HG03159 (cell line): ENCODE measurements at regions not wholly inside any gene's neighbourhood (a gene's known extent, or its start where the extent isn't known, plus 50 kb on each side); places are given as distances from the start of the nearest gene placed in this dataset.
"Not testable (repeated sequence)": the region's sequence is repeated elsewhere in the genome, so short reads cannot be mapped to it uniquely, and the experiment has no call there.

Experiments
- ATAC-seq: cut with Tn5 transposase; IDR thresholded peaks from one replicate; pipeline ENCODE4 v1.9.1; 2021; ENCODE audit warnings: mild to moderate bottlenecking, moderate library complexity; ENCODE audit not compliant: unreplicated experiment

DNA sequence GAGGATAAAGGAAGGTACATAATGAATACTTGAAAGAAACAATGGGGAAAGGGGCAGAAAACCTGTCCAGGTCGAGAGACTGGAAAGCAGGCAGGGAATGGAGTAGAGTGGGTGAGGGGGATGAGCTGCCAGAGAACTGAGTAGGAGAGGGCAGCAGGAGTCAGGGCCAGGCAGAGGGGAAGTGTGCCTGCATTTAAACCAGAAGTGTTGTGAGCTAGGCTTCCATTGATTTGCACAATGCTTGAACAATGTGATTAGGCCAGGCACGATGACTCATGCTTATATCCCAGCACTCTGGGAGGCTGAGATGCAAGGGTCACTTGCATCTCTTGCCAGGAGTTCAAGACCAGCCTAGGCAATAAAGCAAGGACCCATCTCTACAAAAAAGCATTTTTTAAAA lies 332.6 kb downstream of the ANAPC1 start:
- ATAC-seq: not testable (repeated sequence)

DNA sequence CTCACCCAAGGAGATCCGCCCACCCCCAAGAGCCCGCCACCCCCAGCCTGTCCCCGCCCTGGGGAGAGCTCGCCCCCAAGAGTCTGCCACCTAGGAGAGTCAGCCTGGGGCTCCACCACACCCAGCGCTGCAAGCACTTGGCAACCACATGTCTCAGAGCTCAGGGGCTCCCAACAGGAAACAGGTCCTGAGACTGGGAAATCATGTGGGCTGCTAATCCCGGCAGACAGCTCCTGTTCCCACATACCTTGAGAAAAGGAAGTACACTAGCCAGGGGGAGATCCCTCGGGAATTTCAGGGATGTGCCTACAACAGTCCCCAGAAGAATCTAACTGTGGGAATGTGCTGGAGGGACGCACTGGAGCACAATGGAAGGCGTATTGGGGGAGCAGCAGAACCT lies 331.4 kb downstream of the ANAPC1 start:
- ATAC-seq: not testable (repeated sequence)

DNA sequence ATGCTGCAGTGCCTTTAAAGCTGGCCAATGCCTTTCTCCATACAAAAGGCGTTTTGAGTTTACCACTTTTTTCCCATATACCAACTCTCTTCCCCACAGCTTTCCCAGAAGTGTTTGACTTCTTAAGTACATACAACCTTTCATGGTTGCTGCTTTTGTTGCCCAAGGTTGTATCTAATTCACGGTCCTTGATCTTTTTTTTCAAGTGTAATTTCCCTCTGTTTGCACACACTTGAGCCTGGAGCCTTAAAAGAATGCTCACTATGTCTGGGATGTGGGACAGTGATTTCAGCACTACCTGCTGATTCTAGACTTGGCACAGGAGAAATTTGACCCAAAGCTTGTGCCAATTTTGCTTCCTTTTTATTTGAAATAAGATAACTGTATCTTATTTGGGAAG lies 324.7 kb downstream of the ANAPC1 start:
- not testable (repeated sequence) for ATAC-seq

DNA sequence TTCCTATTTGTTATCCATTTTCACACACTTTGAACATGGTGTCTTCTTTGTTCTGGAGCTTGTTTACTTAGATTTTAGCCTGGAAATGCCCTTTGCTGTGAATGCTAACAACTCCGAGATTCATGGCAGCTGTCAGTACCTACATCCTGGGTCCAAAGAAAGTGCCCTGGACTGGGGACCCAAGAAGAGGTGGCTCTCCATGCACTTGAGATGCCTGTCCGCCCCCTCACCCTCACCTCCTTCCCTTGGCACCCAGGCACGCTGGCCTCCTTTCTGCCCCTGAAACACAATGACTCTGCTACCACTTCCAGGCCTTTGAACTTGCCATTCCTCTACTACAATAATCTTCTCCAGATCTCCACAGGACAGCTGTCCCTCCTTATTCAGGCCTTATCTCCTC lies 324.2 kb downstream of the ANAPC1 start:
- ATAC-seq: not testable (repeated sequence)

DNA sequence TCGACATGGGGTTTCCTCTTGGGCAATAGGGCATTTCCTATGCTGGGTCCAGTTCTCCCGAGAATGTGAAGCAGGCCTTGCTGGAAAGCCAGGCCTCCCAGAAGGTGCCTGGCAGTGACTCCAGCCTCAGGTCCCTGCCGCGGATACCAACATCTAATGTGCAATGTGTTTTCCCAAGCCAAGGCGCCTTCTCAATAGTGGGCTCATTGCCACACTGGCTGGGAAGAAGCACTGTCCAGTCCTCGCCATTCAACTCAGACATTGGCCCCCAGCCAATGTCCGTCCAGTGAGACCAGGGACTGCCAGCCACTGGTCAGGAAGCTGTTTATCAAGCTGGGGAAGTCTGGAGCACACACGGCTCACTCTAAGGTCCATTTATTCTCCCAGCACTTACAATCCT lies 317.9 kb downstream of the ANAPC1 start:
- not testable (repeated sequence) for ATAC-seq

DNA sequence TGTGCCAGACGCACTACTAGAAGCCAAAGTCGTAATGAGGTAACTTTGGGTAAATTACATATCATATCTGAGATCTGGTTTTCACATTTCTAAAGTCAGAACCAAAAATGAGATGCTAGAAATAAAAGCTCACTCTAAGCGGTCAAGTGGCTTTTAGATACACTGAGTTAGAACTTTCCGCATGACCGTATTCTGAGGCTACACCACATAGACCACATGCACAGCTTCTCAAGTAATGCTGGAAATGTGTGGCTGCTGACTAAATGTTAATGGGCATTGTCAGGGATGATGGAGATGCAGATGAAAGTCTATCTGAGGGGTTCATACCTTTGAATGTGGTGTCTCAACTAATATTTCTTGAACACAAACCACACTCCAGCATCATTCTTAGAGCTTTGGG lies 316.8 kb downstream of the ANAPC1 start:
- ATAC-seq: not testable (repeated sequence)

DNA sequence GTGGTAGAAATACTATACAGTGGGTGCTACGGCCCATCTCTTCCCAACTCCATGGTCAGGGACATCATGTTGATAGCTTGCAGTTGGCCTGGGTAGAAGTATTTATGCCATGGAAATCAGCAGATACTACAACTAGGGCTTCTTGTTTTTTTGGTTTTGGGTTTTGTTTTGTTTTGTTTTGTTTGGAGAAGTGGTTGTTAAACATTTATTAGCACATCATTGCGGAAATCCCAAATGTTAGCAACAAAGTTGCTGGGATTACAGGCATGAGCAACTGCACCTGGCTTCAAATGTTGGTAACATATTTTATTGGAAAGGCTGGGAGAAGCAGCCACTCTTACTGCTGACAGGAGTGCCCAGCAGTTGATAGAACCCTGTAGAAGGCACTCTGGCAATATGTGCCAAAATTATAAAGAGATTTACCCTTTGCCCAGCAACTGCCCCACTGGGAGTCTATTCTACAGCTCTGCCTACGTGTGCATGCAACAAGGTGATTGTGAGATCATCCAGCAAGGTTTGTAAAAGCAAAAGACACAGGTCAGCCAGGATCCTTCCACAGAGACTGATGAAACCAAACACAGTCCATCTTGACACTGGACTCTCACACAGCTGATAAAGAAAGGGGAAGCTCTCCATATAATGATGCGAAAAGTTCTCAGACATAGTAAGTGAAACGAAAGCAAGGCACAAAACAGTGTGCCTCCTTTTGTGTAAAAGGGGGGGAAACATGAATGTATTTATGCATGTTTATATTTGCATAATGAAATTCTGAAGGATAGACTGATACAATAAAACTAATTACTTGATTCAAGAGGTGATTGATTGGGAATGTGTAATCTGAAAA lies 314.4 kb downstream of the ANAPC1 start:
- not testable (repeated sequence) for ATAC-seq

DNA sequence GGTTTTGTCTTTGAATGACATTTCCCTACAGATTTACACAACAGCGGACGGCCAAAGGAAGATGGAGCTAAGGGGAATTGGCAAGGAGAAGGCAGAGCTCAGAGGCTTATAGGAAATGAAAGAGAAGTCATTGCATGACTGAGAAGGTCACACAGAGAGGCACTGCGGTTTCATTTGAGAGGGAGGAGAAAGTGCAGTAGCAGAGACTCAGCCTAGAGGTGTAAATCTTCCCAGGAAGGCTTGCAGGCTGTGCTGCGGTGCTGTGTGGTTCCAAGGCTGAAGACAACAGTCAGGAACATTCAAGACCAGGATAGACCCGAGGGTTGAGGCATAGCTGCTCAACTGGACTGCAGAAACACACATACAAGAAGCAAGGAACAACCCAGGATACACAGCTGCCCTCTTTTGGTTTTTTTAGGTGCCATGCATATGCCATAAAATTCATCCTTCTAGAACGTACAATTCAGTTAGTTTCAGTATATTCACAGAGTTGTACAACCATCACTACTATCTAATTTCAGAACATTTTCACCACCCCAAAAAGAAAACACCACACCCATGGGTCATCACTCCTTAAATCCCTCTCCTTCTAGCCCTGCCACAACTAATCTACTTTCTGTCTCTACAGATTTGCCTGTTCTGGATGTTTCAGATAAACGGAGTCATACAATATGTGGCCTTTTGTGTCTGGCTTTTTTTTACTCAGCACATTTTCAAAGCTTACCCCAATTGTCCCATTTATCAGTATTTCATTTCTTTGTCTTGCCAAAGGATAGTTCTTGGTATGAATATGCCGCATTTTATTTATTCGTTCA lies 313.5 kb downstream of the ANAPC1 start:
- ATAC-seq: peak; percentile 56

DNA sequence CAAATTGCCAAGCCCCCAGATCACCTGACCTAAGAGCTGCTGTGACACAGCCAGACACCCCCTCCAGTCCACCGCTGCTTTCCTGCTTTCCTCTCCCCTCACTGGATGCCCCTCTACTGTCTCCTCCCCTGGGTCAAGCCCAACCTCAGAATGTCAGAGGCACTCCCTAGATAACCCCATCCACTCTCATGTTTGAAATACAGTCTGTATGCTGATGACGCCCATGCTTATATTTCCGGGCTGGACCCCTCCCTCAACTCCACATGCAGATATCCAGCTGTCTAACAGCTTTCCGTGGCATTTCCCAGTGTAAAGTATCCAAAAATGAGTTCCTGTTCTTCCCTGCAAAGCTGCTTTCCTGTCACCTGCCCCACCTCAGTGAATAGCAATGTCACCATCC lies 309.2 kb downstream of the ANAPC1 start:
- not testable (repeated sequence) for ATAC-seq

DNA sequence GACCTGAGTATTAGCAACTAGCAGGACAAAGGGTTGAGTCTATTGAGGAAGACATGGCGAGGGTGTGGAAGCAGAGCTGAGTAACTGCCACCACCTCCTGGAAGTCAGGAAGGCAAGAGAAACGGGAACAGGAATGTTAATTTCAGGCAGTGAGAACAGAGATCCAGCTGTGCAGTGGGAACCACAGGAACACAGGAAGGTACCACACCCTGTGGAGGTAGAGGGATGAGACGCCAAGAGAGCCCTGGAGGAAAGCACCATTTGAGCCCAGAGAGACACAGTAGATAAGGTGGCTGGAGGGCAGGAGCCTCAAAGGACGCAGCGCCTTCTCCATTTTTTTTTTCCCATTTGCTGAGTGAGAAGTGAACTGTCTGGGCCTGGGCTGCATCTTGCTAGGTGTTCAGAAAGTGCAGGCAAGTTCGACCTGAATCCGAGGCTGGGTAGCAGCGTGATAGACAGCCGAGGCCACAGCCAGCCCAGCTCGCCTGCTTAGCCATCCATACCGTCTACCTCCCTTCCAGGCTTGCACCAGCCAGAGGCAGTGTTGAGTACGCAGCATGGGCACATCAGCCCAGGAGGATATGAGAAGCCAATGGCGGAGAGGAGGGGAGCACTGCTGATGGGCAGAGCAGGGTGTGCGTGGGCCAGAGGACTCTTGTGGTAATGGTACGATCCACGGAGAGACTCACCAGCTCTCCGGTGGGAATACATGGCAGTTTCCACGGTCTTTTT lies 306.7 kb downstream of the ANAPC1 start:
- not testable (repeated sequence) for ATAC-seq

DNA sequence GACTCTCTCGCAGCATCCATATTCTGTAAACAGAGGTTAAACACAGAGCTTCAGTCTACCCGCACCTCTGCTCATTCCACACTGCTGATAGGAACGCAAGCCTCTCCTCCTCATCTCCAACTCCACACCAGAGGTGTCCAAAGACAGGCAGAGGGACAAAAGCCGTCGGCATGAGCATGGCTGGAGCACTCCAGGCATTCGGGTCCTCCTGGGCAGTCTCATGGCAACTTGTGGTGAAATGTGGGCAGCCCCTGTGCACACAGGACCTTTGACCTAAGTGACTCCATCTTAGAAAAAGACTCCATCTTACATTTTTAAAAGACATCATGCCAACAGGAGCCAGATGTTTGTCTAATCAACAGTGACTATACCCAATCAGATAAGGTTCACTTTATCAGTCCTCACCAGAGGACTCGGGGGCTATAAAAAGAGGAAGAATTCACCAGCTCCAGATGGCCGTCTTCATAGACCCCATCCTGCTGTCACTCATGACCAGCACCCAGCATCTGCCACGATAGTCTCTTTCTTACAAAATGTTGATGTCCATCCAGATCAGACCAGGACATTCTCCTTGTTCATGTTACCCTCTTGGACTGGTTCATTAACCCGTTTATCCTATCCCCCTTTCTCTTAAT lies 304.4 kb downstream of the ANAPC1 start:
- not testable (repeated sequence) for ATAC-seq

DNA sequence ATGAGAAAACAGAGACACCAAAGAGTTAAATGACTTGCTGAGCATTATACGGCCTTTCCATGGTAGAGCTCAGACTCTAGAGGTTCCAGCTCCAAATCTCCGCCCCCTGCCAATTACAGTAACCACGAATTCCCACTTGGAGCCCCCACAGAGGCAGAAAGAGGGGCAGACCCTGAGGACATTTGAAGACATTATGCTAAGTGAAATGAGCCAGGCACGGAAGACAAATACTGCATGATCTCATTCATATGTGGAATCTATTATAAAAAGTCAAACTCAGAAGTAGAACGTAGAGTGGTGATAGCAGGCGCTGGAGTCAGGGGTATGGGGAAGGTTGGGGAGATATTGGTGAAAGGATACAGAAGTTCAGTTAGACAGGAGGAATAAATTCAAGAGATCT lies 303.4 kb downstream of the ANAPC1 start:
- ATAC-seq: not testable (repeated sequence)

DNA sequence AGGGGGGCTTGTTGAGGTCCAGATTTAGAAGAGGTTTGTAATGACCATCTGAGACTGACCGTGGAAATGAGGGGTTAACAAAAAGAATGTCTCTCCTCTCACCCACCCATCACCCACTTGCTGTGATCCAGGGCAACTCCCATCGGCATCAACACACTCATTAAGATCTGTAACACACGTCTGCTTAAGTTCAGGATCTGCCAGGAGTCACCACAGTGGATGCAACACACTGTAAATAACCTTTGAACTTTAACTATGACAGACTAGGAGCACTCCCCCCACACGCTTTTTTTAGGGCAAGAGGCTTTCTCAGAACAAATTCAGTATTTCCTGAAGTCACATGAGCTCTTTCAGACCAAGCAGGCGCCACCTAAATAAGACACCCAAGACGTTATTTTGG lies 301.9 kb downstream of the ANAPC1 start:
- not testable (repeated sequence) for ATAC-seq

DNA sequence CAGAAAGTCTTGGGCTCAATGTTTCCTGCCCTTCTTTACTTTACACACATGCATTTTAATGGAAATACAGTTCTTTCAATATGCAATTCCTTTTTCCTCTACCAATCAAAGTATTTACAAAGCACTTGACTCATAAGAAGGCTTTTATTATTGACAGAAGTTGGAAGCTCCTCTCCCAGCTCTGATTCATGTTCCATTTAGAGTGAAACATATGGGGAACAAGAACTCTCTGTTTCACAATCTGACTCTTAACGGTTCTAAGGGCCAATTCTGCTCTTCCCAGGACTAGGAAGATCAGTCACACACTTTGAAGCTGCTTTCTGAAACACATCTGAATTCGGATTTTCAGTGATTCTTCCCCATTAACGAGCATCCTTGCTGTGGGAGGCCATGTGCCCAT lies 300.5 kb downstream of the ANAPC1 start:
- ATAC-seq: not testable (repeated sequence)

DNA sequence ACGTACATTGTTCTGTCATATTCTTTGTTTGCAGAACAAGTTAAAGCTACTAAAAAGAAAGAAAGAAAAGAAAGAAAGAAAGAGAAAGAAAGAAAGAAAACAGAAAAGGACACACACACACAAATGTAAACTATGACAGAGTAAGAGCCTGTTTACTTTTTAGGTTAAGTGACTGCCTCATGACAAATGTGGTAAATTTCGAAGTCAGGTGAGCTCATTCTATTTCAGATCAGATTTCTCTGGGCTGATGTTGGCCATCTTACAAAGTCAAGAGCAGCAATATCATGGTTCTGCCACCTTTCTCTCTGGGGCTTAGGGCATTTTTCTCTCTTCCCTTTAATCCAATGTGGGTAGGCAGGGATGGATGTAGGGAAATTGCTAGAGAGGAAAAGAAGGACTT lies 299.5 kb downstream of the ANAPC1 start:
- not testable (repeated sequence) for ATAC-seq

DNA sequence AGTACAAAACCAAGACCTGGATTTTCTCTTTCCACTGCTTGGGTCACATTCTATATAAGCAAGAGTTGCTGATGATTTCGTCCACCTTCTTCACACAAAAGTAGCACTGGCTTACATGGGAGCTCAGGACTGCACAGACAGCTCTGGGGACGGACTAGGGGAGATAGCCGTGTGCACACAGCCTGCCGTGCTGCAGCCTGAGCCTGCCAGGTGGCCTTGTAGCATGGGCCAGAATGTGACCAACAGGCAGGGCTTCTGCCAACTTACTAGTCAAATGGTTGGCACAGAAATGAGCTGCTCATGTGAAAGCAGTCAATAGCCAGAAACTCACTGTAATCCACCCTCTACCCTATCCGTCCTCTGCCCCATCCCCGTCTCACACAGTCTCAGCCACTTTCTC lies 299.0 kb downstream of the ANAPC1 start:
- ATAC-seq: not testable (repeated sequence)

DNA sequence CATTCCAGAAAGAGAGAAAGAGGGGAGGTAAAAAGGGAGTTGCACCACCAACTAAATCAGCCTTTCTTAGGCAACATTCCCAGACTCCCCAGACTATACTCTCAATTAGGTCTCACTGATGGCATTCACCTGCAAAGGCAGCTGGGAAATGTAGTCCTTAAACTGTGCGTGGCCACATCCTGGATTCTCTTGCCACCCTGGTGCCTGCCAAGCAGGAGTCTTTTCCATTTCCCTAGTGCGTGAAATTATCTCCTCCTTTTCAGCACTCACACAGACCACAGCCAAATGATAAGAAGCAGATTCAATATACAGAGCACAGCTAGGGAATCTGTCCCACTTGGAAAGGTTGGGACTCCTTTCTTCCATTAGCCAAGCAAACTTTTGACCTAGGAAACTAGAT lies 298.0 kb downstream of the ANAPC1 start:
- ATAC-seq: not testable (repeated sequence)

DNA sequence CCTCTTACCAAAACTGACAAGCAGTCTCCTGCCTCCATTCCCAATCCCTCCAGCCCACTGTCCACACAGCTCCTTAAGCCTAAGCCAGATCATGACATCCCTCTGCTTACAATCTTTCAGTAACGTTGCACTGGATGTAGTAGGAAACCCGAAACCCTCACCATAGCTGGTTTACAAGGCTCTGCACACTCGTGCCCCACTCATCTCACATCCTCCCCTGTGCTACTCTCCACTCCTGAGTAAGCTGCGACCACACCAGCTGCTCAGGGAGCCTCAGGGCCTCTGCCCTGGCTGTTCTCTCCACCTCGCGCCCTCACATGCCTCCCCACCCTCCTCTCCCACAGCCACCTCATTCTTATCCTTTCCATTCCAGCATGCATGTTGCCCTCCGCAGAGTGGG lies 288.9 kb downstream of the ANAPC1 start:
- ATAC-seq: not testable (repeated sequence)

DNA sequence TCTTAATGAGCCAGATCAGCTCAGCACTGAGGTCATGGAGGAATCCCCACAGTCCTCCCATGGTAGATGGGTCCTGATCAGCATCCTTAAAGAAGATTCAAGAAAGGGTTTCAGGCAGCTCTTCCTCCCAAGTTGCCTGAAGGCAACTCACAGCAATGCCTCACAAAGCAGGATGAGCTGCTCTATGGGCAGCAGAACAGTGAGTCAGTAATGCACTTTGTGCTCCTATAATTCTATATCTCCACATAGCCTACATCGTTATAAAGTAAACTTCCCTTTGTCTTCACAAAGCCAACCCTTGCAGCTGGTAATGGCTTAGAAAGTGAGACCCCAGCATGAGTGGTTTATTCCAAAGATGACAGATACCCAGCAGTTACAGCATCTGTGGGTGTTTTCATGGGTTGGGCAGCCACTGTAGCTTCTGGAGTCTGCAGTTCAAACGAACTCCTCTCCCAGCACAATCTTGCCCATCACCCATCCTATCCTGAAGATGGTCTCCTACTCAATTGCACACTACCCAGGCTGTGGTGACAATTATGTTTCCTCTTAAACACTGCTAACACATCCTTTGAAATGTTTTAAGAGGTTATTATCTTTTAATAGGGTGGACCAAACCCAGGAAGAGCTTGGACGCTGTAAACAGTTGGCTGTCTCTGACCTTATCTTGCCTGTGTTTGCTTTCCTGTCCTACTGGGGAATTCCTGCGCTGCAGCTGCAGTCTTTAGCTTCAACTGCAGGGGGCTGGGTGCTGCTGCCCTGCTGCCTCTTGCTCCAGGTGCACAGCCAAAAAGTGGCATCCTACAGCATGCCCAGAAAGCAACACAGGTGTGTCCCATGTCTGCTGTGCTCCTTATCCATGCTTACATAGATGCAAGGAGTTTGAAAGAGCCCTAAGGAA lies 286.9 kb downstream of the ANAPC1 start:
- not testable (repeated sequence) for ATAC-seq

DNA sequence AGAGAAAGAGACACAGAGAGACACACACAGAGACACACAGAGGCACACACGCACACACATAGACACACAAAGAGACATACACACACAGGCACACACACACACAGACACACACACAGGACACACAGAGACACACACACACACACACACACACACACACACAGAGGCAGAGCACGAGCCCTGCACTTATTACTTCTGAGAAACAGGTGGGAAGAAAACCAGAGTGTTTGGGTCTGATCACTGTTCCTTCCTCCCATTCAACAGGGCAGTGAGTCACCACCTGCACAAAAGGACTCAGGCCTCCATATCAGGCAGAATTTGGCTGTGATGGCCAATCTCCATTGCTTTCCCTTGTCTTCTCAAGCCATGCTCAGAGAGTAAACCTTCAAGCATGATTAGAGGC lies 285.0 kb downstream of the ANAPC1 start:
- not testable (repeated sequence) for ATAC-seq
